HepG2 (cell line): ENCODE measurements at regions not wholly inside any gene's neighbourhood (a gene's known extent, or its start where the extent isn't known, plus 50 kb on each side); places are given as distances from the start of the nearest gene placed in this dataset.
A peak's percentile ranks its signal among the peaks of the same experiment; 100 is the strongest.

Source experiments
- ATAC-seq: fragments of 200-7000 bp; cut with Tn5 transposase; 3 replicates; pipeline ENCODE4 v1.9.1; 2020; ENCODE audit warnings: mild to moderate bottlenecking, moderate library complexity
- BruUV-seq: library from RNA; stranded (reverse); fragments of 400-500 nt; replicated peaks from 2 replicates; lab custom pipeline; 2021; lab: Mats Ljungman, UMichigan
- CTCF ChIA-PET: fragments of 300-600 bp; formaldehyde crosslinking; extraction: SDS; loops from one replicate; lab custom pipeline; 2021; ENCODE audit warnings: low total read pairs, inconsistent platforms, low intra/inter-chr PET ratio; lab: Yijun Ruan, JAX
- POLR2A ChIA-PET: fragments of 350-600 bp; sonication (Branson Sonifier 250); formaldehyde crosslinking; loops from one replicate; lab custom pipeline; 2020; ENCODE audit warnings: antibody characterized with exemption, inconsistent platforms; lab: Yijun Ruan, JAX
- DNase-seq: peaks from one replicate; pipeline ENCODE4 v3.0.0-alpha.2; 2015; ENCODE audit warnings: low spot score
- FAIRE-seq: peaks from 3 replicates; lab custom pipeline; 2011; peaks lifted over from hg19 to GRCh38; lab: Jason Lieb, UNC
- H2AFZ ChIP-seq: one replicate; pipeline ENCODE4 v1.6.1; 2011; ENCODE audit warnings: low read length, inconsistent platforms
- H3K27ac ChIP-seq: fragments of 300-600 bp; 3 replicates; pipeline ENCODE4 v1.8.0; 2011; ENCODE audit warnings: mixed run types, mild to moderate bottlenecking, mixed read lengths, low read length, inconsistent platforms; ENCODE audit not compliant: insufficient read depth; ENCODE audit errors: extremely low read length
- H3K27me3 ChIP-seq, 2 experiments: fragments of 200-600 bp in 1 of 2; 2 replicates in 1 of 2; 3 replicates in 1 of 2; pipeline versions ENCODE4 v1.6.0 to v1.8.0; 2011; ENCODE audit warnings: low read length in 2 of 2, mild to moderate bottlenecking in 2 of 2, moderate library complexity in 2 of 2, inconsistent platforms in 1 of 2; ENCODE audit not compliant: insufficient read depth in 2 of 2, control insufficient read depth in 1 of 2
- H3K36me3 ChIP-seq, 2 experiments: fragments of 200-600 bp in 1 of 2; replicated peaks in 1 of 2; 2 replicates in 1 of 2; 3 replicates in 1 of 2; pipeline versions ENCODE4 v1.5.1 to v1.8.0; 2011; ENCODE audit warnings: low read length in 2 of 2, inconsistent platforms in 1 of 2; ENCODE audit not compliant: insufficient read depth in 2 of 2, control insufficient read depth in 1 of 2
- H3K4me1 ChIP-seq: 2 replicates; pipeline ENCODE4 v1.5.1; 2012; ENCODE audit warnings: low read length, inconsistent platforms; ENCODE audit not compliant: insufficient read depth
- H3K4me2 ChIP-seq: 2 replicates; pipeline ENCODE4 v1.6.0; 2011; ENCODE audit warnings: low read depth, low read length, inconsistent platforms
- H3K4me3 ChIP-seq, 3 experiments: fragments of 200-600 bp in 1 of 3; sonication (generic), shearing (Covaris generic) in 1 of 3; replicated peaks in 1 of 3; 2 replicates each; pipeline ENCODE4 v1.5.1; 2011 to 2016; ENCODE audit warnings: low read length in 3 of 3, inconsistent platforms in 2 of 3, low read depth in 2 of 3, mild to moderate bottlenecking in 2 of 3, control low read depth in 1 of 3, mixed read lengths in 1 of 3; ENCODE audit not compliant: insufficient read depth in 1 of 3
- H3K79me2 ChIP-seq: one replicate; pipeline ENCODE4 v1.6.1; 2011; ENCODE audit warnings: low read length, inconsistent platforms; ENCODE audit not compliant: insufficient read depth
- H3K9ac ChIP-seq: 2 replicates; pipeline ENCODE4 v1.6.0; 2011; ENCODE audit warnings: mild to moderate bottlenecking, low read depth, low read length, inconsistent platforms; ENCODE audit not compliant: insufficient read depth
- H3K9me3 ChIP-seq: 2 replicates; pipeline ENCODE4 v1.5.1; 2012; ENCODE audit warnings: mild to moderate bottlenecking, low read length
- H4K20me1 ChIP-seq: 2 replicates; pipeline ENCODE4 v1.6.0; 2011; ENCODE audit warnings: inconsistent platforms, mild to moderate bottlenecking, low read length, moderate library complexity; ENCODE audit not compliant: insufficient read depth
- EP300 ChIP-seq, 3 experiments: sonication (generic) in 1 of 3; formaldehyde crosslinking in 1 of 3; IDR thresholded peaks; 2 replicates each; pipeline versions ENCODE4 v1.5.1 to v1.6.1; 2011 to 2020; ENCODE audit warnings: low read depth in 2 of 3, low read length in 2 of 3, borderline replicate concordance in 1 of 3, improper control_type of control experiment in 1 of 3, mild to moderate bottlenecking in 1 of 3, missing genetic modification reagents in 1 of 3, moderate library complexity in 1 of 3
- MAF1 ChIP-seq: sonication (generic); formaldehyde crosslinking; IDR thresholded peaks from 2 replicates; pipeline ENCODE4 v1.5.0; 2020; ENCODE audit warnings: missing genetic modification reagents, borderline replicate concordance
- RBM22 ChIP-seq: fragments of 200-400 bp; formaldehyde crosslinking; optimal IDR thresholded peaks from 2 replicates; pipeline ENCODE3; 2017; ENCODE audit warnings: mild to moderate bottlenecking, low read length, moderate library complexity
- RFX3 ChIP-seq: IDR thresholded peaks from 2 replicates; pipeline ENCODE4 v1.6.1; 2016; ENCODE audit warnings: missing biosample characterization, missing genetic modification reagents
- SNAI1 ChIP-seq: sonication (generic); formaldehyde crosslinking; IDR thresholded peaks from 2 replicates; pipeline ENCODE4 v1.5.0; 2020; ENCODE audit warnings: mild to moderate bottlenecking, missing genetic modification reagents, borderline replicate concordance
- SYNCRIP ChIP-seq: fragments of 200-400 bp; formaldehyde crosslinking; IDR thresholded peaks from 2 replicates; pipeline ENCODE4 v1.6.1; 2018; ENCODE audit warnings: mild to moderate bottlenecking, low read depth, low read length; ENCODE audit not compliant: insufficient read depth
- ZFP37 ChIP-seq: sonication (generic); formaldehyde crosslinking; IDR thresholded peaks from 2 replicates; pipeline ENCODE4 v1.4.0; 2020; ENCODE audit warnings: missing genetic modification reagents, borderline replicate concordance
- WGBS: methylation state at CpG from one replicate; pipeline ENCODE4 v1.1.6; 2017; ENCODE audit warnings: low lambda C conversion rate; 5-methylcytosine and 5-hydroxymethylcytosine counted together
- in situ Hi-C: cut with HindIII; loops from 2 replicates; pipeline ENCODE4 v1.10.0; 2017; ENCODE audit warnings: low pct_unique_long_range_greater_than_20kb; ENCODE audit not compliant: extremely low pct_ligation_motif_present
- intact Hi-C: fragments of 100-400 bp; cut with micrococcal nuclease; formaldehyde crosslinking; loops from one replicate; pipeline ENCODE4 v1.10.0; 2022; ENCODE audit not compliant: unreplicated experiment
- TF ChIP-seq, protein P1 (sequence below): sonication (generic); formaldehyde crosslinking; conservative IDR thresholded peaks from 2 replicates; pipeline ENCODE4 v1.4.0; 2020; ENCODE audit warnings: mild to moderate bottlenecking, missing genetic modification reagents, moderate library complexity
- TF ChIP-seq, protein P2 (sequence below): sonication (generic); formaldehyde crosslinking; IDR thresholded peaks from 2 replicates; pipeline ENCODE4 v1.5.1; 2020; ENCODE audit warnings: missing genetic modification reagents, mild to moderate bottlenecking, borderline replicate concordance
- TF ChIP-seq, protein P3 (sequence below): sonication (generic); formaldehyde crosslinking; IDR thresholded peaks from 2 replicates; pipeline ENCODE4 v1.5.1; 2020; ENCODE audit warnings: missing genetic modification reagents, mild to moderate bottlenecking, borderline replicate concordance

DNA sequence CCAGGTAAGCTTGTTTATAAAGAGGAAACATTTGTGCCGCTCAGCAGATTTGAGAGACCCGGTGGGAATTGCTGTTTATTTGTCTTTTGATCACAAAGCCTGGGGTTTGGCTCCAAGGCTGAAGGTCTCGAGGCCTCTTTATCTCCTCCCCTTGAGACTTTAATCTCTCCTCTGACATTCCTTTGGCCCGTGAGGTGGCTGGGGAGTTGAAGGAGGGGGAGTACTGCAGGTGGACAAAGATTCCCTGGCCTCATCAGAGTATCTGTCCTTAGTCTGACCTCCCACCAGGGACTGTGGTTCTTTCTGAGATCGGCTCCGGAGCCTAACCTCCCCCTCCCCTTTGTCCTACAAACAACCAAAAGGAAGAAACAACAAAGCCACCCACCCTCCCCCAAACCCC is 216.5 kb downstream of the MID1IP1 start:
- no peak overlapping the region for H3K4me3 ChIP-seq
- no peak overlapping the region for H2AFZ ChIP-seq
- no CpG with 5 or more reads among the region's 6 CpGs for WGBS
- H3K9me3 ChIP-seq: no peaks in the 10 kb centered on the region
- DNase-seq: peak; percentile 0
- ChIA-PET CTCF (no interaction called here), POLR2A (interaction anchor here (1.2 kb wide), 1 partner anchor 214 kb away, joined by 3 read pairs; no protein-coding TSS in a partner anchor)
- peaks cover 53% of the 10 kb centered on the region for H3K4me1 ChIP-seq
- ATAC-seq: peak; percentile 32; the same call in 2 of the 3 replicates
- H3K9ac ChIP-seq: no peak overlapping the region
- in situ Hi-C loops (no loop called here), intact Hi-C loops (no loop called here)
- no peaks in the 10 kb centered on the region for H3K79me2 ChIP-seq
- BruUV-seq: no TSS peak
- no peak overlapping the region for H3K27ac ChIP-seq
- peak overlapping the region; percentile 39 for H3K4me2 ChIP-seq
- H3K36me3 ChIP-seq: no peaks in the 10 kb centered on the region
- FAIRE-seq: peak; percentile 36
- no peak for TF ChIP-seq MAF1
- peak in 1 of 2 experiments; percentile 27; a peak in 1 of 4 replicates for TF ChIP-seq EP300 (IDR thresholded peaks at IDR 0.05; ENCODE audit: low read depth in 2 of 2, low read length in 2 of 2)
- TF ChIP-seq EP300 (CRISPR knock-in tag; IDR thresholded peaks at IDR 0.05; ENCODE audit: borderline replicate concordance): no peak
- TF ChIP-seq, protein P1, sequence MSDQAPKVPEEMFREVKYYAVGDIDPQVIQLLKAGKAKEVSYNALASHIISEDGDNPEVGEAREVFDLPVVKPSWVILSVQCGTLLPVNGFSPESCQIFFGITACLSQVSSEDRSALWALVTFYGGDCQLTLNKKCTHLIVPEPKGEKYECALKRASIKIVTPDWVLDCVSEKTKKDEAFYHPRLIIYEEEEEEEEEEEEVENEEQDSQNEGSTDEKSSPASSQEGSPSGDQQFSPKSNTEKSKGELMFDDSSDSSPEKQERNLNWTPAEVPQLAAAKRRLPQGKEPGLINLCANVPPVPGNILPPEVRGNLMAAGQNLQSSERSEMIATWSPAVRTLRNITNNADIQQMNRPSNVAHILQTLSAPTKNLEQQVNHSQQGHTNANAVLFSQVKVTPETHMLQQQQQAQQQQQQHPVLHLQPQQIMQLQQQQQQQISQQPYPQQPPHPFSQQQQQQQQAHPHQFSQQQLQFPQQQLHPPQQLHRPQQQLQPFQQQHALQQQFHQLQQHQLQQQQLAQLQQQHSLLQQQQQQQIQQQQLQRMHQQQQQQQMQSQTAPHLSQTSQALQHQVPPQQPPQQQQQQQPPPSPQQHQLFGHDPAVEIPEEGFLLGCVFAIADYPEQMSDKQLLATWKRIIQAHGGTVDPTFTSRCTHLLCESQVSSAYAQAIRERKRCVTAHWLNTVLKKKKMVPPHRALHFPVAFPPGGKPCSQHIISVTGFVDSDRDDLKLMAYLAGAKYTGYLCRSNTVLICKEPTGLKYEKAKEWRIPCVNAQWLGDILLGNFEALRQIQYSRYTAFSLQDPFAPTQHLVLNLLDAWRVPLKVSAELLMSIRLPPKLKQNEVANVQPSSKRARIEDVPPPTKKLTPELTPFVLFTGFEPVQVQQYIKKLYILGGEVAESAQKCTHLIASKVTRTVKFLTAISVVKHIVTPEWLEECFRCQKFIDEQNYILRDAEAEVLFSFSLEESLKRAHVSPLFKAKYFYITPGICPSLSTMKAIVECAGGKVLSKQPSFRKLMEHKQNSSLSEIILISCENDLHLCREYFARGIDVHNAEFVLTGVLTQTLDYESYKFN (CRISPR knock-in tag): peak; percentile 23; the same call in 1 of the 2 replicates
- no peaks in the 10 kb centered on the region for H3K27me3 ChIP-seq
- no peaks in the 10 kb centered on the region for H4K20me1 ChIP-seq

DNA sequence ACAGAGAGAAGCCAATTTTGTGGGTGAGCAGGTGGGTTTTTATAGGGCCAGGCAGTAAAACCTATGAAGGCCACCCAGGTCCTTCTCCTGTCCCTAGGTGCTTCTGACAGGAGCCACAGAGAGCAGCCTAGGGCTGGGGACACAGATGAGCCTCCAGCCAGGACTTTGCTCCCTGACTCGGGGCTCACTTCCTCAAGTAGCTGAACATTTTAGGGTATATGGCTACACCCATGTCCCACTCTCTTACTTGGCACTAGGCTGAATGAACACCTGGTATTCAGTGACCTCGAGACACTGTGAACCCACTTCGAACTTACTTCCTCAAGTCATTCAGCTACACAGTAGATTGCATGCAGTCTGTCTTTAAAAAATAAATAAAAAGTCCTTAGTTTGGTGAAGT is 217.3 kb downstream of the MID1IP1 start:
- no TSS peak for BruUV-seq
- no peaks in the 10 kb centered on the region for H3K9me3 ChIP-seq
- FAIRE-seq: no peak
- no peak overlapping the region for H3K4me3 ChIP-seq
- ChIA-PET POLR2A (no interaction called here), CTCF (no interaction called here)
- WGBS: 80% methylated on average over 2 of the region's 3 CpGs
- DNase-seq: no peak
- H3K9ac ChIP-seq: no peak overlapping the region
- no peak for ATAC-seq
- no peaks in the 10 kb centered on the region for H3K36me3 ChIP-seq
- in situ Hi-C loops: no loop called here
- no peaks in the 10 kb centered on the region for H3K79me2 ChIP-seq
- H3K4me1 ChIP-seq: peaks cover 53% of the 10 kb centered on the region
- H3K4me2 ChIP-seq: 0 out of 2 replicates have a peak overlapping the region, but pooled peaks have one; percentile 39
- intact Hi-C loops: no loop called here
- H2AFZ ChIP-seq: no peak overlapping the region
- no peaks in the 10 kb centered on the region for H3K27me3 ChIP-seq
- H4K20me1 ChIP-seq: no peaks in the 10 kb centered on the region
- no peak overlapping the region for H3K27ac ChIP-seq
- no peak for TF ChIP-seq SNAI1
- TF ChIP-seq, protein P2, sequence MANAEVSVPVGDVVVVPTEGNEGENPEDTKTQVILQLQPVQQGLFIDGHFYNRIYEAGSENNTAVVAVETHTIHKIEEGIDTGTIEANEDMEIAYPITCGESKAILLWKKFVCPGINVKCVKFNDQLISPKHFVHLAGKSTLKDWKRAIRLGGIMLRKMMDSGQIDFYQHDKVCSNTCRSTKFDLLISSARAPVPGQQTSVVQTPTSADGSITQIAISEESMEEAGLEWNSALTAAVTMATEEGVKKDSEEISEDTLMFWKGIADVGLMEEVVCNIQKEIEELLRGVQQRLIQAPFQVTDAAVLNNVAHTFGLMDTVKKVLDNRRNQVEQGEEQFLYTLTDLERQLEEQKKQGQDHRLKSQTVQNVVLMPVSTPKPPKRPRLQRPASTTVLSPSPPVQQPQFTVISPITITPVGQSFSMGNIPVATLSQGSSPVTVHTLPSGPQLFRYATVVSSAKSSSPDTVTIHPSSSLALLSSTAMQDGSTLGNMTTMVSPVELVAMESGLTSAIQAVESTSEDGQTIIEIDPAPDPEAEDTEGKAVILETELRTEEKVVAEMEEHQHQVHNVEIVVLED: no peak
- no peak for TF ChIP-seq RBM22
- TF ChIP-seq SYNCRIP: no peak
- no peak for TF ChIP-seq ZFP37 (CRISPR knock-in tag)
- TF ChIP-seq, protein P3, sequence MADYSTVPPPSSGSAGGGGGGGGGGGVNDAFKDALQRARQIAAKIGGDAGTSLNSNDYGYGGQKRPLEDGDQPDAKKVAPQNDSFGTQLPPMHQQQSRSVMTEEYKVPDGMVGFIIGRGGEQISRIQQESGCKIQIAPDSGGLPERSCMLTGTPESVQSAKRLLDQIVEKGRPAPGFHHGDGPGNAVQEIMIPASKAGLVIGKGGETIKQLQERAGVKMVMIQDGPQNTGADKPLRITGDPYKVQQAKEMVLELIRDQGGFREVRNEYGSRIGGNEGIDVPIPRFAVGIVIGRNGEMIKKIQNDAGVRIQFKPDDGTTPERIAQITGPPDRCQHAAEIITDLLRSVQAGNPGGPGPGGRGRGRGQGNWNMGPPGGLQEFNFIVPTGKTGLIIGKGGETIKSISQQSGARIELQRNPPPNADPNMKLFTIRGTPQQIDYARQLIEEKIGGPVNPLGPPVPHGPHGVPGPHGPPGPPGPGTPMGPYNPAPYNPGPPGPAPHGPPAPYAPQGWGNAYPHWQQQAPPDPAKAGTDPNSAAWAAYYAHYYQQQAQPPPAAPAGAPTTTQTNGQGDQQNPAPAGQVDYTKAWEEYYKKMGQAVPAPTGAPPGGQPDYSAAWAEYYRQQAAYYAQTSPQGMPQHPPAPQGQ: no peak
- TF ChIP-seq RFX3: no peak
